IPS DF 19.7 (cell line): ENCODE measurements at regions not wholly inside any gene's neighbourhood (a gene's known extent, or its start where the extent isn't known, plus 50 kb on each side); places are given as distances from the start of the nearest gene placed in this dataset.

Experiments
- DNase-seq: peaks from one replicate; pipeline ENCODE4 v3.0.0-alpha.2; 2013; ENCODE audit warnings: low read depth, low spot score

DNA sequence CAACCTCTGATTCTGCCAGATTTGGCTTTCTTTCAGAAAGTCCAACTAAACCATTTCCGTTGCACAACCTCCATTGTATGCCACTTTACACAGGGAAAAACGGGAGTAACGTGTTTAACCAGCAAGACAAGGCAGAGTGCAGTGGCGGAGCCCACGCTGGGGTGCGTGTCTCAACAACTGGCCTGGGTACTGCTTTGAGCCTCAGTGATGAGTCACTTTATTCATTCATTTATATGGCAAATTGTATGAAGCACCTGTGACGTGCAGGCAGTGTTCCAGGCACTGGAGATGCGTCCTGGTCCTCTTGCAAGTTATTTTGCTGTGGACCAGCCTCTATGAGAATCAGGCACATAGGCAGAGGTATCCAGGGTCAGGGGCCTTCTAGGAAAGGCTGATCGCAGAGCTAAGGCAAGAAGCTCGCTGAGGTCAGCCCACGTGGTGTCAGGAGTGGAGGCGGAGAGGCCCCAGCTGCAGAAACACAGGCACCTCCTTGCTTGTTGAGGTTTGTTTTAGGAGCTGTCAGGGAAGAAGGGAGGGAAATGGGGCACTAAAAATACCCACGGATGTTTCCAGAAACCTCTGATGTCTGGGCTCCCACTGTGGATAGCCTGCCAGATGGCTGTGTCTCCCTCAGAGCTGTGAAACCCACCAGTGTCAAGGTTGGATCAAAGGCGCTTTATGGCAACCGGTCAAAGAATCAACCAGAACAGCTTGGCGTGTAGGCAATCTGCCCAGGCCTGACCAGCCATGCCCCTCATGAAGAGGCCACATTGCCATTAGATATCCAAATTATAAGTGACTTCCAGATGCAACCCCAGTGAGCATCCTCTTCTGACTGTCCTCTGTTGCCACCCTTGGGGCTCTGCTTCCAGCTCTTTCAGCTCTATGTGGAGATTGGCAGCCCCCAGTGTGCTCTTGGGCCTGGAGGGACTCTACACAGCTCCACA is 157.2 kb downstream of the CD83 start:
- no peak for DNase-seq

DNA sequence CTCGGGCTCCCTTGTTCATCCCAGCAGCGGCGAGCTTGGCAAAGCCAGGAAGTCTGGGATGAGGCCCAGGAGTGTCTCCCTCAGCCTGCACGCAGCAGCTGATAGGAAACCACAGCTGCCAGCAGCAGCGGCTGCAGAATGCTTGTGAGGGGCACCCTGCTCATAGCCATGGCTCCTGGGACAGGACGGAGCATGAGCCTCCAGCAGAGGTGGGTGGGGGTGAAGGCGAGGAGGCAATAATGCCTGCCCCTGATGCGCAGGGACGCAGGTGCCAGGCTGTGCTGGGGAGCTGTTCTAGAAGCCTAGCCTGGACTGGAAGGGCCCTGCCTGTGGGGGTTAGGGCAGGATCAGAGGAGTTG is 157.9 kb downstream of the CD83 start:
- no peak for DNase-seq

DNA sequence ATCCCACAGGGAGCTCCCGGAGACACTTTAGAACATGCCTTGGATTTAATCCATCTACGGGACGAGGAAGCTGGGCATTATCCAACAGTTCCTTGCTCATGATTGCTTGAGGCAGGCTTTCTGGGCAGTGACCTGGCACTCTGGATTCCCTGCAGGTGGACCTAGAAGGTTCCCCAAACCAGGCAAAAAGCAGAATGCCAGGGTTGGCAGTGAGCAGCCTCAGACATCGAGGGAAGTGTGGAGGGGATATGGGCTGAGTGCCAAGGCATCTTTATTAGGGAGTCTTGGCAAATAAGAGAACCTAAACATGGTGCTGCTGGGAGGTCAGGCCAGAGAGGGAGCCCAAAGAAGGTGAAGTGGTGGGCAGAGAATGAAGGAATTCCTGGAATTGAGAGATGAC is 158.5 kb downstream of the CD83 start:
- no peak for DNase-seq

DNA sequence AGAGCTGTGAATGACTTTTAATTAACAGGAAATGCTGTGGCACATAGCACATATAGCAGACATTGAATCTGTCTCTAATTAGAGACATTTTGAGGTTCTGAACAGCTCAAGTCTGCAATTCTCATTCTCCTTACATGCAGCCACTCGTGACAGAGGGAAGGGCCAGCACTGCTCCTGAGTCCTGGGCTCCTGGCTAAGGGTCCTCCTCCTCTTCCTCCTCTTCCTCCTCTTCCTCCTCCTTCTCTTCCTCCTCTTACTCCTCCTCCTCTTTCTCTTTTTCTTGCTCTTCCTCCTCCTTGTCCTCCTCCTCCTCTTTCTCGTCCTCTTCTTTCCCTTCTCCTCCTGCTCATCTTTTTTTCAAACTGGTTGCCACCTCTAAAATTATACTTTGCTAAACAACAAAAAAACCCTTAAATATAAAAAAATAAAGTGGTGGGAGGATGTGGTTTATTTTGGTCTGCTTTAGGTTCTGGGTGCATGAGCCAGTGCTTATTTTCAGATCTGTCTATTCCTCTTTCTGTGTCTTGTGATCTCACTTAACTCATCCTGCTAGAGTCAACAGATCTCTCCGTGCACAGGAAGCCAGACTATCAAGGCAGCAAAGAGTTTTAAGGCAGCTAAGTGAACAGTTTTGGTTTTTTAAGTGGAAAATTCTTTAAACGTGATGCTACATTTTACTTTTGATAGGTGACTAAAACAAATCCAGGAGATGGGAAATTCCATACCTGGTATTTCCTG is 159.3 kb downstream of the CD83 start:
- DNase-seq = no peak

DNA sequence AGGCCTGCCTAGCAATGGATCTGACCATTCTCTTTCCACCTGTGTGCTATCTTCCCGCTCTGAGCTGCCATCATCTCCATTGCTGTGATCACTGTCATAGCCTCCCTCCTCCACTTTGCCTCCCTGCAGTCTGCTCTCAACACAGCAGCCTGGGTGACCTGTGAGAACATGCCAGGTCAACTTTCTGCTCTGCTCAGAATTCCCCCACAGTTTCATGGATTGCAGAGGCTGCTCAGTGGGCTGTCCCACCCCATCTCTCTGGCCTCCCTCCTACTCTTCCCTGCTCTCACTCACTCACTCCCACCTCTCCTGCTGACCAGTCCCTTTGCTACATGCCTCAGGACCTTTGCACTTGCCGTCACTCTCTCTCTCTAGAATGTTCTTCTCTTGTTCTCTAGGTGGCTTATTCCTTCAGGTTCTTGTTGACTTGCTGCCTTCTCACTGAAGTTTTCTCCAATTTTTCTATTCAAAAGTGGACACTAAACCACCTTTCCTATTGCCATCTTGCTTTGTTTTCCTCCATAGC is 159.9 kb downstream of the CD83 start:
- DNase-seq = no peak

DNA sequence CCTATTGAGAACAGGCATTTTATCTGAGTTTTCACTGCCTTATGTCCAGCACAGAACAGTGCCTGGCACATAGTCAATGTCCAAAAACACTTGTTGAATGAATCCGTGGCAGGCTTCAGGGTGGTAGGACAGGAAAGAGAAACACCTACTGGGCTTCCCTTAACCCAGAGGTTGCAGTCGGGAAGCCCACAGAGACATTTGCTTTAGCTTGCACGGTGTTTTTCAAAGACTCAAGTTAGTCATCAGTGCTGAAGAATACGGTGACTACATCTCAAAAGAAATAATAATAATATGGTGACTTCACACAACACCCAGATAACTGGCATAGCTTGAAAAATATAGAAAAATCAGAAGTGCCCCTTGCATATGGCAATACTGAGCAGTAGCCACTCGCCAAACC is 160.4 kb downstream of the CD83 start:
- DNase-seq = no peak

DNA sequence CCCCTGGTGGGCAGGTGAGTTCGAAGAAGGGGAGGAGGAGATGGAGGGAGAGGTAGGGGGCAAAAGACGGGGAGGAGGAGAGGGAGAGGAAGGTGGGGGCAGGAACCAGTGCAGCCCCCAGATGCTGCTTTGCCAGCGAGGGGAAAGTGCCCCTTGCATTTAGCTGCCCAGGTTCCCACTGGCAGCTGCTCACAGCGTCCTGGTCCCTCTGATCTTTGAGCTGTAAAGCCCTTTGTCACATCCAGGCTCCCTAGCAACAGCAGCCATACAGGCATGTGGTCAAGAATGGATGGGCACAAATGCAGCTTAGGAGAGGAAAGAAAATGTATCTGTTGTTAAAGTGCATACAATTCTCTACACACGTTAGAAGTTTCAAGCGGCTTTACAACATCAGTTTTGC is 160.9 kb downstream of the CD83 start:
- DNase-seq = no peak

DNA sequence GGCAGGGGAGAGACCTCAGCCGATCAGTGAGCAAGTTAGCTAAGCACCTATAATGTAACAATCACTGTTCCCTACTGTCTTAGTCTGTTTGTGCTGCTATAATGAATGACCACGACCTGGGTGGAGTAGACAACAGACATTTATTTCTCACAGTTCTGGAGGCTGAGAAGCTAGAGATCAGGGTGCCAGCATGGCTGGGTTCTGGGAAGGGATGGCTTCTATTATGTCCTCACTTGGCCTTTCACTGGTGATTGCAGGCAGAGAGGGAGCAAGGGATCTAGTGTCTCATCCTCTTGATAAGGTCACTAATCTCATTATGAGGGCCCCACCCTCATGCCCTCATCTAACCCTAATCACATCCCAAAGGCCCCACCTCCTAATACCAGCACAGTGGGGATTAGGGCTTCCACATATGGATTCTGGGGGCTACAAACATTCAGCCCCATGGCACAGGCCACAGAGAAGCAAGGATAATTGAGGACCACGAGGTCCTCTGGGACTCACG is 162.5 kb downstream of the CD83 start:
- DNase-seq = no peak

DNA sequence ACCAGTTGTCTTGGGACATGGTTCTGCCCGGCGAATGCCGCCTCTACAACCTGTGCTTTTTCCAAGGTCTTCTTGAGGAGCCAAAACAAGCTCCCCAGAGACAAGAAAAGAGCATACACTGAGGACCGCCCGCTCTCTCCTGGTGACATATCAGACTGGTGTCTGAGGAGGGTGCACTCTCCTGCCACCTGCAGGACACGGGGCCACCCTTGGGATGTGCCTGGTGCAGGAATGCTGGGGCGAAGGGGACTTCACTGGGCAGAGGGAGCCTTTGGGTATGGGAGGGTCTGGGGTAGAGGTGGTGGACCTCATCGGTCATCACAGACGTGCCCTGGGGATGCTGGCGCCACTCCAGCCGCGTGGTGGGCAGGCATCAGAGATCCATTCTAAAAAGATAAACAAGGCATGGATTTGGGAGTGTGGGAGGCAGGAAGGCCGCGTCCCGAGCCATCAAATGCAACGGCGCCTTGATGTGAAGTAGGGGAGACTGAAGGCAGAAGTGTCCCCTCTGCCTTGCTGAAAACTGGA is 163.3 kb downstream of the CD83 start:
- no peak for DNase-seq

DNA sequence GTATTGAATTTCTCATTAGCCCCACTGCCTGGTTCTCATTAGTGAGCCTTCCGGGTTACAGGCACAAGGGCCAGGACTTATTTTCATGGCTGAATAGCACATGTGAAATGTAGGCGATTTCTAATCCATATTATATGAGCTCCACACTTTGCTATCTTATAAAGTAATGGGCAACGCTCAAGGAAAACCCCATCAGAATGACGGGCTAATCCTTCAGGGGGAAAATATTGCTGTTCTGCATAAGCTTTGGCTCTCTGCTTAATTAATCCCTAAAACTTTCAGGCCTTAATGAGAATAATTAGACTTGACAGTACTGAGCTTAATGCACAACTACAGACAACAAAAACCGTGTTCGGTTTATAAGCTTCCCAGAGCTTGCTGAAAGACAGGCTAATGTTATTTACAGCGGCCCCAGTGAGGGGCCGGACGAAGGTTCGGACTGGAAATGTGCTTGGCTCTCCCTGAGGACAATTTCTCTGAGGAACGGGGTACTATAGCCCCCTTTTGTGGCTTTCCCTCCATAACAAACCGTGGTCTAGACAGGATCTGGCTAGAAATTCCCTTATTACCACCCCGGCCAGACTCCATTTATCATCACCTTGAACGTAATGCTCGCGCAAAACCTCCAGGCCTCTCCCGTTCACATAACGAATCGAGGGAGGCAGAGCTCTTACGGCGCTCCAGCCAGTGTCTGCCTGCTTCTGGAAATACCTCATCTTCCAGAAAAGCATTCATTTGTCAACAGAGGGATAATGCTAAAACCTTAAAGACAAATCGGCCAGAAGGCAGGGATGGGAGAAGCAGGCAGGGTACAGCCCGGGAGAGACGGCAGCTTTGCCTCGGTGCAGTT is 164.5 kb downstream of the CD83 start:
- no peak for DNase-seq

DNA sequence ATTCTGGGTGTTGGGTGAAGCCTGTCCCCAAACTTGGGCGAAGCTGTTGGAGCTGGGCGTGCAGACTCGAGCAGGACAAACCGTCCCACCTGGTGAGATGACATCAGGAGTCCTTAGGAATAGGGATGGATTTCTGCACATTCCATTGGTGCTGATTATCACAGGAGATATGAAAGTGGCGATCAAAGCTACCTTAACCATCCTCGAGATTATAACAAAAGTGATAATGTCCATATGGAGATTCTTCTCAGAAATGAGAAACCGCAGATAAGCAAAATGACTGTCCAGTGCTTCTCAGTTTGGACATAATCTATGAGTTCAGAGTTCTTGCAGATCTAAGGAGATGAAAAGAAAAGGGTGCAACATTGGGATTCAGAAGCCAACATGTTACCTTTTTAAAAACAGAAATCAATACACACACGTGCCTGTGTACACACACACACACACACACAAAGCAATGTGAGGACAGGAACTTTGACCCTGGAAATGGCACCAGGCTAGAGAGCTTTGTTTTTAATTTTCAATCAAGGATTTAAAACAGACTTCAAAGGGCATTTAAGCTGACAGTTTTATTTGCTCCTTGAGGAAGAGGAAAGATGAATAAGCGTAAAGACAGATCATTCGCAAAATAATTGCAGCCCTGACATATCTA is 165.4 kb downstream of the CD83 start:
- no peak for DNase-seq

DNA sequence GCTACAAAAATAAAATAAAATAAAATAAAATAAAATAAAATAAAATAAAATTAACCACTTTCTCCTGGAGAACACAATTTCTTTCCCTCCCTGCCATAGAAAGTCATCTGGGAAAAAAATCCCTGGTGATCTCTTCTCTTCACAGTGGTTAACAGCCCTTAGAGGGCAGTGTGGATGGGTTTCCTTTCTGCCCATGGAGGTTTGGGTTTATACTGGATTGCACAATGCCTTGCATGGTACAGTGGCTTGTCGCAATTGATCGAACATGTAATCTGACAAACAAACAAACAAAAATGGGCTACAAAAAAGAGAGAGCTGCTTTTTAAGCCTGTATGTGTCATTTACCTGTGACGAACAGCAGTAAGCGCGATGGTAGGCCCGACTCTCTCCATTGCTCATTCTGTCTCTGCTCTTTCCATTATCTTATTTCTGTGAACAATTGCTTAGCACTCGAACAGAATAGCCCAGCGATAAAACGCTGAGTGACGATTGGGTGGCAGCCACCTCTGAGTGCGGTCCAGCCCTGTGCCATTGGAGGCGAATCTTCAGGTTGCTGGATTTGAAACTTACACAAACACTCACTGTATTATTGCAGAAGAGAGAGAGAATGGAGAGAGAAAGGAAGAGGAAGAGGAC is 166.1 kb downstream of the CD83 start:
- no peak for DNase-seq

DNA sequence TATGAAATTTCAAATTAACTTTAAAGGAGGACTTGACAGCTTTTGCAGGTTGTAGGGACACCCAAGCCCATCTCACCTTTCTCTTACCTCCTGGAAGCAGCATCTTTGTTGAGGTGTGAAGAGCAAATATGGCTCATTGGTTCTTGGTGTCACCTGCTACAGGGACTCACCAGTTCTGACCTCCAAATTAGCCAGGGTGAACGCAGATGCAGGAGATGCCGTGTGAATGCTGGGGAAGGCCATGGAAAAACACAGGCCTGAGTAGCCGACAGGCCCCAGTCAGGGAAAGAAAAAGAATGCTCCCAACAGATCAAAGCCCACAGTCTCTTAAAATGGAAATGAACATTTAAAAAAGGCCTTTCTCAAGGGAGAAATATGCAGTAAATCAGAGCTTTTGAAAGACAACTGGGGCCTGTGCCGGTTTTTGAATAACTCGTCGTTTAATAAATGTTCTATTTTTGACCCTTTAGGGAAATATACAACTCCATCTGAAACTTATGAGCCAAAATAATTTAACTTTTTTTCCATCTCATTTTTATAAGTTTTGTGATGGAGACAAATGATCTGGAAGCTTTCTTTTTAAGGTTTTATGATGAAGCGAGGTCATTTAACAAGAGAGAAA is 167.5 kb downstream of the CD83 start:
- DNase-seq = no peak

DNA sequence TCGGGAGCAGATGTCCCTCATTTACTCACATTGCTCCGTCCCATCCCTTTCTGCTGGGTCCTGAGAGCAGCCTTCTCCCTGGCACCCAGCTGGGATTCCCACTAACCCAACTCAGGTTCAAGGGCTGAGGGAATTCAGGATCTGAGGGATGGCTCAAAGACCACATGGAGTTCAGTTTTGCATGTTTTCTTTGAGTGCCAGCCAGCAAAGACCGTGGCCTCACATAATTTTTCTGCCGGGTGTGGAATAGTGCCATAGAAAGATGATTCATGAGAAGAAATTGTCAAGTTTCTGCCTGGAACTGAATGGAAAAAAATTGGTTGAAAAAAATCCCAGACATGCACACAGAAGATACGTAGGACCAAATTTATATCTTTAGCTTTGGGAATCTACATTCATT is 168.6 kb downstream of the CD83 start:
- DNase-seq = no peak

DNA sequence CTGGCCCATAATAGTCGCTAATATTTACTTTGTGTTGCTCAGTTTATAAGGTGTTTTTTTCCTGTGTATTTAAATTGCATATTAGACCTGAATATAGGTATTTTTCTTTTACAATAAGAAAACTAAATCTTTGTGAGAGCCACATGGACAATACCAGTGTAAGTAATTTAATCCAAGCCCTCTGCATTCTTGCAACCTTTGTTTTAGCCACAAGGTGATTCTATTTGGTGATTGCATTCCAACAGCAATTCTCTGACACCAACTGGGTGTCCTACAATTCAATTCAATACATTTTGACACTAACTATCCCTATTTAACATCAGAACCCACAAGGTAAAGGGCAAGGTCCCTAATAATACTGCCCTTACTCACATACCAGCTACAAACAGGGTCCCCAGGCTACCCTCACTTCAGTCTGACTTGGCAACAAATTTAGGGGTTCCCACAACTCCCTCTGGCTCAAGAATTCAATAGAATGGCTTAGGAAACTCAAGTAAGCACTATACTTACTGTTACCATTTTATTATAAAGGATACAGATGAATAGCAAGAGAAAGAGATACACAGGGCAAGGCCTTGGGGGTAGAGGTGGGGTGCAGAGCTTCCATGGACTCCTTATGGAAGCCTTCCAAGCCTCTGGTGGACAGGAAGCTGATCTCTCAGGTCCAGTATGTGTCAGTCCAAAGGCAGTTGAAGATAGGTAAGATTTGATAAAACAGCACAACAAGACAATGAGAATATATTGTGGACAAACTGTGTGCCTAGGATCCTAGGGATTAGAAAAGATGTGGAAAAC is 169.3 kb downstream of the CD83 start:
- no peak for DNase-seq

DNA sequence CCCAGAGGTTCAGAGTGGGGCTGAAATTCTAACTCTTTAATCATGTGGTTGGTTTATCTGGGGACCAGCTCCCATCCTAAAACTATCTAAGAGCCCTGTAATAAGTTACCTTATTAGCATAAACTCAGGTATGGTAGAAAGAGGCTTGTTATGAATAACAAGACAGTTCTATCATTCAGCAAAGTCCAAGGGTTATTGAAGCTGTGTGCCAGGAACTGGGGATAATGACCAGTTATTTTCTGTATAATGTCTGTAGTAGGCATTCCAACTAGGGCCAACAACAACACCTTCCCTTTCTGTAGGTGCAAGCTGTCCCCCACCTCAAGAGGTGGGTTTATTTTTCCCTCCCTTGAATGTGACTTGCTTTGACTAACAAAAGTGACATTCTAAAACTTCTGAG is 170.1 kb downstream of the CD83 start:
- no peak for DNase-seq

DNA sequence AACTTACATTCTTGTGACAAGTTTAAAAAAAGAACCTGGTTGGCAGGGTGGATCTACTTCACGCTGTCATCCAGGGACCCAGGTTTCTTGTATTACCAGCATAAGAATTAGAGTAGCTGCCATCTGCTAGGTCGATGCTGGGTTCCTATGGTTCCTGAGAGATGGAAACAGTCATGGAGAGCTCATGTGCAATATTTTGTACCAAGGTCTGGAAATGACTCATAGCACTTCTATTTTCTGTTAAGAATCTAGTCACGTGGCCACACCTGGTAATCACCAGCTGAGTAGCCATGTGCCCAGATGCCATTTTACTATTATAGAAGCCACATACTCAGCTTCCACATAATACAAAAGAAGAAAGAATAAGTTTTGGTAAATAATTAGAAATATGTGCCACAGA is 171.3 kb downstream of the CD83 start:
- DNase-seq = no peak

DNA sequence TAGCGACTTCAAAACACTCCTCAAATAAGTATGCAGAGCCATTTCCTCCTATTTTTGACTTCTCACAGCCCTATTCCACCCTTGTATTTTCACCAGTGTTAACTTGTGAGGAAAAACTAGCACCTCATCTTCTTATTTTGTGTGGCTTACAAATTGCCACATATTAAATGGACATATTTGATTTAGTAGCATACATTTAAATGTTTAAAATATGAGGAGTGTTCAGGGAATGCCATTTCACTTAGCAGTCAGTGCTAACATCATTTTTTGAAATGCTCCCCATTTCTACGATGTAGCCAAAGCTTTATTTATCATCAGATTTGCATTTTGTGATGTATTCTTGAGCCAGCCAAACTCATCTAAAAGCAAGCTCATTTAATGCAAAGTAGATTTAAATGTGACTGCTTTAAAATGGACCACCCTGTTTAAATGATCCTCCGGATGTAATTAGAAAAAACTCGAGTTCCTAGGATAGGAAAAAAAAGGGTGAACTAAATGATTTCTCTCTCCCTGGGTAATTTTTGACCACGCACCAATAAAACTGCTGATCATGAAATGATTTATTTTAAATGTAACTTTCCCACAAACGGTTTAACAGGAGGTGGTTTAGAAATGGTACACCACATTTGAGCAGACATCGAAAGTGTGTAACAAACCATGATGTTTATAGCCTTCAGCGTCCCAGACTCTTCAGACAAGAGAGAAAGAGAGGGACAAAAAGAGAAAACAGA is 172.6 kb downstream of the CD83 start:
- DNase-seq = no peak
